ENCODE measurements at regions not wholly inside any gene's neighbourhood (a gene's known extent, or its start where the extent isn't known, plus 50 kb on each side); places are given as distances from the start of the nearest gene placed in this dataset.
"Not testable (repeated sequence)": the region's sequence is repeated elsewhere in the genome, so short reads cannot be mapped to it uniquely, and the experiment has no call there.

- DNase-seq (ENCODE audit: low read depth, low spot score): no peak
- H3K4me3 ChIP-seq (ENCODE audit: low read length): no peak overlapping the region
Measured at GRCh38 chr10:45526309-45526905, 146.2 kb downstream of the ZFAND4 start.

DNA sequence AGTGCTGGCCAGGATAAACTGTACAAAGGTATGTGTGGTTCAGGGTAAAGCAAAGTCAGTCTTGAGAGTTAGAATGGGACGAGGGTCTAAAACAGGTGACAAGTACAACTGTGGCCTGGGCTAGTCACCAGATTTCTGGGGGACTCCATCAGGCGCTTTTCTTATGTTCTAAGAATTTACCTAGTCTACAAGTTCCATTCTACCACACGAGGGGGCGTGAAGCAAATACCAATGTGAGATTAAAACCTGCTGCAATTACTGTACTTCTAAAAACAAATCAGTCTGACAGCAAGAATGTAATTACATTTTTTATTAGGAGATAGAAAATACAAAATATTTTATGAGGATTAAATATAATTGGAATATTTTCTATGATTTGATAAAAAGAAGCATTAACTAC lies 146.5 kb downstream of the ALOX5 start:
- H3K4me3 ChIP-seq (ENCODE audit: low read length): no peak overlapping the region
- no peak for DNase-seq (ENCODE audit: low read depth, low spot score)

GRCh38 chr10:45518741-45519140 lies 144.7 kb downstream of the ALOX5 start:
- DNase-seq (ENCODE audit: low read depth, low spot score): no peak
- H3K4me3 ChIP-seq (ENCODE audit: low read length): no peak overlapping the region

DNA sequence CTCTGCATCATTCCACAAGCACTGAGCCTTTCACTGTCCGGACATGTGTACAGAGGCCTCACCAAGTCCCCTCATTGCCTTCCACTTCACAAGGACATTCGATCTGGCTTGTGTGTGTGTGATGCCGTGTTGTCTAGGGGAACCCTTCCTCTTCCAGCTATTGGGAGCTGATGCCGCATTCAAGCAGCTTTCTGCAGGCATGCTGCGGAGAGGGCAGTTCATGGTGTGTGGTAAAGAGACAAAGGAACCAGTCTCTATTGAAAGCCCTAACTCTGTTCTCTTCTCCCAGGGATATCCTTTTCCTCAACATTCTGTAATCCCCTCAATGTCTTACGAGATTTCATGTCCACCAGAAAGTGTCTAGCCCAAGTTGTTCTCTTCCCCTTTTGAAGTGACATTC lies 141.6 kb downstream of the ALOX5 start:
- no peak overlapping the region for H3K4me3 ChIP-seq (ENCODE audit: low read length)
- no peak for DNase-seq (ENCODE audit: low read depth, low spot score)

GRCh38 chr10:45514291-45515270 lies 140.6 kb downstream of the ALOX5 start:
- DNase-seq (ENCODE audit: low read depth, low spot score): no peak
- H3K4me3 ChIP-seq (ENCODE audit: low read length): no peak overlapping the region

DNA sequence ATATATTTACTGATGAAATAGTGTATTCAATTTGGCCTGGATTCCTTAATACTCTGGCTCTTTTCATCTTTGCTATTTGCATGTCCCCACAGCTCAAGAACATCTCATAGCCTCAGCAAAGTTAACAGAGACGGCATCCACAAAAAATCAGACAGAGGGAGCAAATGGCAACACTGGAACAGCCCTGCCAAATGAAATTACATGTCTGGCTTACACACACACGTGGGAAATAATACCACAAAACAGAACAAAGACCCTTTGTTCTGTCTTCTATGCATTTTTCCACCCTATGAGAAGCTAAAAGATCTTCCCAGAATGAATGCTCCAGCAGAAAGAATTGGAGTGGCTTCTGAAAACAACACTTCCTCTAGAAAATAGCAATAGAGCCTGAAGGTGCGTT lies 139.5 kb downstream of the ALOX5 start:
- DNase-seq (ENCODE audit: low read depth, low spot score): no peak
- H3K4me3 ChIP-seq (ENCODE audit: low read length): no peak overlapping the region

- not testable (repeated sequence) for H3K4me3 ChIP-seq (ENCODE audit: low read length); DNase-seq (ENCODE audit: low read depth, low spot score)
Measured at GRCh38 chr10:45511926-45512325, 137.9 kb downstream of the ALOX5 start.

GRCh38 chr10:45509491-45509890 lies 135.5 kb downstream of the ALOX5 start:
- no peak for DNase-seq (ENCODE audit: low read depth, low spot score)
- no peak overlapping the region for H3K4me3 ChIP-seq (ENCODE audit: low read length)

DNA sequence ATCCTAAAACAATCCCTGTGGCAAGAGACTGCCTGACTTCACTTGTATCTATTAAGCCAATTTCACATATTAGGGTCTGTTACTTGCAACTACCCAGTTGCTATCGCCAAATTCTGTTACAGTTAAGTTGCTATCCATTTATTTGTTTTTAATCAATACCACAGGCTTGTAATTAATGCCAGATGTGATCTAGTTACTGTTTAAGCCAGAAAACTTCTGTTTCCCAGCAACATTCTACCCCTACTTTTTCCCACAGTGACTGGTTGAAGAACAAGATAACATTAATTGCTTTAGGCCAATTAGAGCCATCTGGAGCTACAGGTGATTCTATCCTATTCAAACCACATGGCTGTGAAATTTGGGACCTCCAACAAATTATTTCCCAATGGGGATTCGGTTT lies 131.3 kb downstream of the ALOX5 start:
- DNase-seq (ENCODE audit: low read depth, low spot score): no peak
- H3K4me3 ChIP-seq (ENCODE audit: low read length): no peak overlapping the region

DNA sequence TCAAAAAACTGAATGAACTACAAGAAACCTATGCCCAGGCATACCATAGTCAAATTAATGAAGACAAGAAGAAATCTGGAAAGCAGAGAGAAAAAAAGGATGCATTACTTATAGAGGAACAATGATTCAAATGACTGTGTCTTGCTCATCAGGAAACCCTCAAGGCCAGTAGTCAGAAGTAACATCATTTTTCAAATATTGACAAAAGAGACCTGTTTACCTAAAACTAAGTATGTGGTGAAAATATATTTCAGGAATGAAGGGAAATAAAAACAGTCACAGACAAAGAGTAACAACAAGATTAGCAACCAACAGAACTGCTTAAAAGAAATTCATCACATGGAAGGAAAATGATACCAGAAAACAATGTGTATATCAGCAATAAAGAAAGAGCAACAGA lies 128.4 kb downstream of the ALOX5 start:
- no peak overlapping the region for H3K4me3 ChIP-seq (ENCODE audit: low read length)
- DNase-seq (ENCODE audit: low read depth, low spot score): no peak

DNA sequence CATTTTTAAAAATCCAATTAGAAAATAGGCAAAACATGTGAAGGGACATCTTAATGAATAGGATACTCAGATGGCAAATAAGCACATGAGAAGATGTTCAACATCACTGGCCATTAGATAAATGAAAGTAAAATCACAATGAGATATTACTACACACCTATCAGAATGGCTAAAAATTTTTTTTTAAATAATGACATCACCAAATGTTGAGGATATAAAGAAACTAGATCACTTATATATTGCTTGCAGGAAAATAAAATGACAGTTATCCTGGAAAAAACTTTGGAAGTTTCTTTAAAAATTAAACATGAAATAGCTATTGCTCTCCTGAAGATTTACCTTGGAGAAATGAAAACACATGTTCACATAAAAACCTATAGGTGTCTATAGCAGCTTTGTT lies 127.8 kb downstream of the ALOX5 start:
- no peak overlapping the region for H3K4me3 ChIP-seq (ENCODE audit: low read length)
- DNase-seq (ENCODE audit: low read depth, low spot score): no peak

GRCh38 chr10:45500798-45501197 lies 126.8 kb downstream of the ALOX5 start:
- DNase-seq (ENCODE audit: low read depth, low spot score): no peak
- no peak overlapping the region for H3K4me3 ChIP-seq (ENCODE audit: low read length)

DNA sequence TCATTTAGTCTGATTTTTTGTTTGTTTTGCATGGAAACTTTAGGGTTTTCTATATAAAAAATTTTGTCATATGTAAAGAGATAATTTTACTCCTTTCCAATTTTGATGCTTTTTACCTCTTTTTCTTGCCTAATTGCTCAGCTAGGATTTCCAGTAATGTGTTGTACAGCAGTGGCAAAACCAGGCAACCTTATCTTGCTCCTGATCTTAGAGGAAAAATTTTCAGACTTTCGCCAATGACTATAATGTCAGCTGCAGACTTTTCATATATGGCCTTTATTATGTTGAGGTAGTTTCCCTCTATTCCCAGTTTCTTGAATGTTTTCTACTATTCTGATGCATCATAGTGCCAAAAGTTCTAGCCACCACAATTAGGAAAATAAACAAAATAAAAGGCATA lies 126.3 kb downstream of the ALOX5 start:
- no peak overlapping the region for H3K4me3 ChIP-seq (ENCODE audit: low read length)
- DNase-seq (ENCODE audit: low read depth, low spot score): no peak

DNA sequence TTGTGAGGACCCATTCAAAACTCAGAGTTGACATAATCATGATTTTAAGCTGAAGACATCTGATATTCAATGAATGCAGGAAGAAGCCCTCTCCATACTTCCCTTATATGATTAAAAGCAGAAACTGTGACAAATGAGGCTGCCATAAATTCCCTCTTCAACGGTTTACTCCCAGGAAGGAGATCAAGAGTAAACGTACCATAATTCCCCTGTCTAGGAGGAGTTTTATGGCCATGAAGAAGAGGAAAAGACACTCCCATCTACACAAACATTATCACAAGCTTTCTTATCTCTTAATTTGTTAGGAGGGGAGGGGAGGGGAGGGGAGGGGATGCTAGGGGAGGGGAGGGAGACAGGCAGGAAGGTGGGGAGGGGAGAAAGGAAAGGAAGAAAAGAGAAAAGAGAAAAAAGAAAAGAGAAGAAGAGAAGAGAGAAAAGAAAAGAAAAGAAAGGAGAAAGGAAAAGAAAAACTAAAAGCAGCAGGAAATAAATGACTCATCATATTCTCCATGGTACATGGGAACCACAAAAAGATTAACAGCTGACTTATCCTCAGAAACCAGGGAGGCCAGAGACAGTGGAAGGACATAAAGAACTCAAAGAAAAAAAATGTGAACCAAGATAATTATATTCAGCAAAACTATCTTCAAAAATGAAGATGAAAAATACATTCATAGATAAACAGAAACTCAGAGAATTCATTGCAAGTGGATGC lies 121.6 kb downstream of the ALOX5 start:
- no peak overlapping the region for H3K4me3 ChIP-seq (ENCODE audit: low read length)
- DNase-seq (ENCODE audit: low read depth, low spot score): no peak
